ENCODE measurements at regions not wholly inside any gene's neighbourhood (a gene's known extent, or its start where the extent isn't known, plus 50 kb on each side); places are given as distances from the start of the nearest gene placed in this dataset.
A peak's percentile ranks its signal among the peaks of the same experiment; 100 is the strongest.

GRCh38 chr16:72308396-72308795 is 136.4 kb upstream of the PMFBP1 start:
- DNase-seq (ENCODE audit: extremely low read depth in 1 of 11, low read depth in 9 of 11, low spot score in 4 of 11): no peak

DNA sequence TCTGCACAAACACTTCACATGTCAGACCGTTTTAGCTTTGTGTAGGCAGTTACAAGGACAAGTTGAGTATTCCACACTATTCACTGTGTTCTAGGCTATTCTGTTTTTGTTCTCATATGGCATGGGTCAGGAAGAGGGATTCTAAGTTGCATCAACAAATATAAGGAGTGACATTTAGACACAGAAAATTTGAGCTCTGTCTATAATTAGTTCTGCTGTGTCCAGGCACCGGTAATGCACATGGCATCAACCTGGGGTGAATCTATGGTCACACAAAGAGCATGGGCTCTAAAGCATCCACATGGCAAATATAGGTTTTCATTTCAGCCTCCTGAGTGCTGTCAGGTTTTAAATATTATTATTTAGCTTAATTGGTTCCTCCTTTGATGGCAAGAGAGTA is 130.4 kb upstream of the PMFBP1 start:
- DNase-seq (ENCODE audit: extremely low read depth in 1 of 11, low read depth in 9 of 11, low spot score in 4 of 11): no peak

GRCh38 chr16:72301523-72302236 is 129.7 kb upstream of the PMFBP1 start:
- no peak for DNase-seq (ENCODE audit: extremely low read depth in 1 of 11, low read depth in 9 of 11, low spot score in 4 of 11)

DNA sequence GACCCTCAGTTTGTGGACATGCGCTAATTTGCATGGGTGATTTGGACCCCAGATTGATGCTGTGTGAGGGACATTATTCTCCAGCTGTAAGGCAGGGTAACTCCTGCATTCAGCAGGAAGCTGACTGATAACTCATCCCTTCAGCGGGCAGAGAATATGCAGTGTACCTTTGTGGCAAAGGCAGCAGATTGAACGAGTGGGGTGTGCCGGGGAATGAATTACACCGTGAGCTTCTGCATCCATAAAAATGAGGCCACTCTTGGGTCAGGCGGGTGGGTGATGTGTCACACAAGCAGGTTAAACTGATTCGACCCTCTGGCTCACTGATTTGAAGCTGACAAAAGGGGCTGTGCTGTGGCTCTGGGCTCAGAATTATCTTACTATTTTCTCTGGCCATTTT is 128.9 kb upstream of the PMFBP1 start:
- DNase-seq (ENCODE audit: extremely low read depth in 1 of 11, low read depth in 9 of 11, low spot score in 4 of 11): peak in 3 of 11 donors; percentile 3 to 18 (median 4)

DNA sequence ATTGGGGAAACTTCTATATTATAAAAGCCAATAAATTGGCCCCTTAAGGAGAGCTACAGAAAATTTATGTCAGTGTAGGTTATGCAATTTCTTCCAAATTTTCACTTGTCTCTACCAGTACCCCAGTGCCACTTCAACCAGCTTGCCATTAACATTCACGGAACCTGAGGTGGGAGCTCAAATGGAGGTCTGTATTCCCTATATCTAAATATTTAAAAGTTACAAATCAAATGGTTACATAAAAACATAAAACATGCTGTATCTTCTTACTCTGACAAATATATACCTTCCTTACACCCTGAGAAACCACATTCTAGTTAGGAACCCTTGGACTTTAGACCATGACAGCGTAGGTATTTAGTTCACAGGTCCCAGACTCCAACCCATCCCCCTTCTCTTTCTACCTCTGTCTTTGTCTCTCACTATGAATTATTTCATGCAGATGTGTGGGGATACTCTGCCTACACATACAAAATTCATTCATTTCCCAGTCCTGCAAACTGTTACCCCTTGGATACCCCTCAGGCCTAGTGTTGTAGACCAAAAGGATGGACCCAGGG is 127.8 kb upstream of the PMFBP1 start:
- DNase-seq (ENCODE audit: extremely low read depth in 1 of 11, low read depth in 9 of 11, low spot score in 4 of 11): no peak

GRCh38 chr16:72298961-72299360 is 127.0 kb upstream of the PMFBP1 start:
- DNase-seq (ENCODE audit: extremely low read depth in 1 of 11, low read depth in 9 of 11, low spot score in 4 of 11): no peak

GRCh38 chr16:72295914-72296313 is 124.0 kb upstream of the PMFBP1 start:
- DNase-seq (ENCODE audit: extremely low read depth in 1 of 11, low read depth in 9 of 11, low spot score in 4 of 11): no peak

- DNase-seq (ENCODE audit: extremely low read depth in 1 of 11, low read depth in 9 of 11, low spot score in 4 of 11): no peak
Observed at GRCh38 chr16:72291531-72291981, 119.6 kb upstream of the PMFBP1 start.

- DNase-seq (ENCODE audit: extremely low read depth in 1 of 11, low read depth in 9 of 11, low spot score in 4 of 11): no peak
Observed at GRCh38 chr16:72291121-72291520, 119.2 kb upstream of the PMFBP1 start.

- DNase-seq (ENCODE audit: extremely low read depth in 1 of 11, low read depth in 9 of 11, low spot score in 4 of 11): no peak
Observed at GRCh38 chr16:72287649-72288048, 115.7 kb upstream of the PMFBP1 start.

DNA sequence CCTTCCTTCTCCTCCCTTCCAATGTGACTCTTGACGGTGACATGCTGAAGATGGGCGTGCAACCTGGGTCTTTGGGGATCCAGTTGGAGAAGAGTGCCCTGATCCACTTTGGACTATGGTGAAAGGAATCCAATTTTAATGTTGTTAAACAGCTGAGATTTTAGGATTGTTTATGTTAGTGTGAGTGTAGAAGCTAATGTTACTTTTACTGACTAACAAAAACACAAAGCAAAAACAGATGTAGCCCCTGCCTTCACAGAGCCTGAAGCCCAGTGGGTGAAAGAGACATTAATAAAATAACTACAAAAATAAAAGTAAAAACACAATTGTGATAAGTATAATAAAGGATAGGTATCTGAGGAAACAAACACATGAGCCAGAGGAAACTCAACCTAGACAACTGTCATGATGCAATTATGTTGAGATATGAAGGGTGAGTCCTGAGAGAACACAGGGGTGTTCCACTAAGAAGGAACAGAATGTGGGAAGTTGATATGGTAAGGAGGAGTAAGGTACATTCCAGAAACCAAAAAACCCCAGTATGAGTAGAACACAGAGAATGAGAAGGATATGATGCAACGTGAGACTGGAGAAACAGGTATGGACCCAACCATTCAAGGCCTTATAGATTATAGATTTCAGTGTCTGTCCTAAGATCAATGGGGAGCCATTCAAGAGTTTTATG is 115.1 kb upstream of the PMFBP1 start:
- no peak for DNase-seq (ENCODE audit: extremely low read depth in 1 of 11, low read depth in 9 of 11, low spot score in 4 of 11)

GRCh38 chr16:72285728-72286127 is 113.8 kb upstream of the PMFBP1 start:
- DNase-seq (ENCODE audit: extremely low read depth in 1 of 11, low read depth in 9 of 11, low spot score in 4 of 11): no peak

DNA sequence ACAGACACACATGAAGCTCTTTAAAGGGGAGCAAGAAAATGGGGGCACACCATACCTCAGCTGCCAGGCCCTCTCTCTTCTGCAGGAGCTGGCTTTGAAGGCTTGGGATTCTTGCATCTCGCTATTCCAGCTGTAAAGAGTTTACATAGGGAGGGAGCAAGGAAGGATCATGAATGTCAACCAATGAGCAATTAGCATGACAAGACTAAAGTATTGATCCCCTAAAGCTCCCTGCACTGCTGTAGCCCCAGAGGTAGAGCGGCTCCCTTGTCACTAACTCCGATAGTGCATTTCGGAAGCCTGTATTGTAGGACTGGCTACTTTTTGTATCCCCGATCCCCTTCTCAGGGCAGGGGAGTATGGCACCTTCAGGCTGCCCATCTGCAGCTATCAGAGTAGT is 113.4 kb upstream of the PMFBP1 start:
- no peak for DNase-seq (ENCODE audit: extremely low read depth in 1 of 11, low read depth in 9 of 11, low spot score in 4 of 11)

DNA sequence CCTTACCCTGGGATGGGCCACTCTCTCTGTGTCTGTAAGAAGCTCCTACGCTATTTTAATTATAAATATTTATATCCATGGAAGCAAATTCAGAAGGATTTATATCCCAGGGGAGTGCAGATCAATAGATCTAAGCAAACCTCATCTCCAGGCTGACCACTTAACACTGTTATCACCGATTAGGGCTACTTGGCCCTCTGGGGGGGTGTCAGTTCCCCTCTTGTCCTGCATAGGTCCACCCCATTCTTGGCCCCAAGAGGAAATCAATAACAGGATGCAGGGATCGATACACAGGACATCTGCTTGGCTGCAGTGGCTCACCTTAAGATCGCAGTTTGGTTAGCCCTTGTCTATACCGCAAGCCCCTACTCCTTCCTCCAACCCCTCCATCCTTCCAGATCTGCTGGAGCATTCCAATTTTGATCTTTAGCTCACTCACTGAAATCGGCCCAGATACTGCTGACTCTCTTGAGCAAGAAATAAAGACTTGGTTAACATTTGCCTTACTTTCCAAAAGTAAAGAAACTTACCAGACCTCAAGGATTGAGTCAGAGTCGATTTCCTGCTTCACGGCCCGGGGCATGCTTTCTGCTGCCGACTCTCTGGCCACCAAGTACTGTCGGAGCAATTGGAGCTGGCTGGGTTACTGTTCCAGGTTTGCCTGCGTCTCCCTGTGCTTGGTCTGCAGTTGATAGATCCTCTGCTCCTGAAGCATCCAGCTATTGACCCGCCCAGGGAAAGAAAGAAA is 112.3 kb upstream of the PMFBP1 start:
- no peak for DNase-seq (ENCODE audit: extremely low read depth in 1 of 11, low read depth in 9 of 11, low spot score in 4 of 11)

DNA sequence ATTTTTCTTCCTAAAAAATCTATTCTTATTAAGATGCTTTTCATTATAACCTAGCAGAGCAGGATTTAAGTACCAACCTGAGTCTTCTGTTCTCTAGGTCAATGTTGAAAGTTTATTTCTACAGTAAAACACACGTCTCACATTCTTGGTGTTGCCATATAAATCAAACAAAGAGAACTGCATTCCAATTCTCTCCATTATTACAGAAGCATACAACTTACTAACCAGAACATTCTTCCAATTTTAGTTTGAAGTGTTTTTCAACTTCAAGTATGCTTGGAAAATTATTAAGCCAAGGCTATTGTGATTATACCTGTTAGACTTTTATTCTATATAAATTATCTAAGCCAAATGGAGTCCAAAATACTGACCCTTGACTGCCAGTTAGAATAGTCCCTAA is 110.4 kb upstream of the PMFBP1 start:
- no peak for DNase-seq (ENCODE audit: extremely low read depth in 1 of 11, low read depth in 9 of 11, low spot score in 4 of 11)

DNA sequence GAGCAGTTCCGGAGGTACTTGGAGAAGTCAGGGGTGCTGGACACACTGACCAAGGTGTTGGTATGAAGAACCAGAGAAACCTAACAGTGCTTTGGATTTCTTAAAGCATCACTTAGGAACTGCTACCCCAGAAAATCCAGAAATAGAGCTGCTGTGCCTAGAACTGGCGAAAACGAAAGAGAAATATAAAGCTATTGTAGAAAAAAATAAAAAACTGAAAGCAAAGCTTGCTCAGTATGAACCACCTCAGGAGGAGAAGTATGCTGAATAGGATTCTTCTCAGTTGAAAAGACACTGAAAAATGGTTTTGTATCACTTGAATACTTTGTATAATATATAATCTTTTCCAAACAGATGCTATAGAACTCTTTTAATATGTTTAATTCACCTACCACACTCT is 106.3 kb upstream of the PMFBP1 start:
- DNase-seq (ENCODE audit: extremely low read depth in 1 of 11, low read depth in 9 of 11, low spot score in 4 of 11): no peak

DNA sequence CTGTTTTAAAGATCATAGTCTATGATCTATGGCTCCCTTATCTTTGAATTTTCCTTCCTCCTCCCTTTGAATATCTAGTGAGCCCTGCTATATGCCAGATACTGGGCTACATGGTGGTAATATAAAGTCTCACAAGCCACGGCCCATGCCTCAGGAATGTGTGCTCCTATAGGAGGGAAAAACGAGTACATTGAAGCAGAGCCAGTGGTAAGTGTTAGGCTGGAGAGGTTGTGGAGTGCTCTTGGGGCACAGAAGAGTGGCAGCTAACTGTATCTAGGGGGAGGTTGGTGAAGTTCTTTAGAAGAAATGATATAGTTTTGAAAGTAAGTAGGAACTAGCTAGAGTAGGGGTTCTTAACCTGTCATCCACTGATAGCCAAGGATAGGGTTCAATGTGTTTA is 105.8 kb upstream of the PMFBP1 start:
- DNase-seq (ENCODE audit: extremely low read depth in 1 of 11, low read depth in 9 of 11, low spot score in 4 of 11): no peak

DNA sequence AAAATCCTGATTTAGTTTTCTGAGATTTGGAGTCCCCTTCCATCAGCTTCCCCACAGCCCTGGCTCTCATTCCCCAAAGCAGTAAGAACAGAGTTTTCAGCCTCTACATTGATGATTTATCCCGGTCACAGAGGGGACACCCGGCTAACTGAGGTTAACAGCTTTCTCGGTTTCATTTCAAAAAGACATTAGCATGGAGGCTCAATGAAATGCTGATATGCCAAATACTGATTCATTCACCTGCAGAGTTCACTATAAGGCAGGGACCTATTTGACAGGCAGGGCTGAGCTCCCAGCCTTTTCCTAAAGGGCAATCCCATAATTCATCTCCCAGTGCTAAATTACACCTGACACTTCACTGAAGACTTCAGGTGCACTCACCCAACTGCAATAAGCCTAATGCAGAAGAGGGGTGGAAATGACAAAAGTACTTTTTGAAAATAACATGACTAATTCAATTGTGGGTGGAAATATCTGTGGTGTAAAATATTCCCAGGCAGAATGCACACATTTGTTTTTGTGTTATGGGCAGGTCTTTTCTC is 99.8 kb upstream of the PMFBP1 start:
- no peak for DNase-seq (ENCODE audit: extremely low read depth in 1 of 11, low read depth in 9 of 11, low spot score in 4 of 11)

DNA sequence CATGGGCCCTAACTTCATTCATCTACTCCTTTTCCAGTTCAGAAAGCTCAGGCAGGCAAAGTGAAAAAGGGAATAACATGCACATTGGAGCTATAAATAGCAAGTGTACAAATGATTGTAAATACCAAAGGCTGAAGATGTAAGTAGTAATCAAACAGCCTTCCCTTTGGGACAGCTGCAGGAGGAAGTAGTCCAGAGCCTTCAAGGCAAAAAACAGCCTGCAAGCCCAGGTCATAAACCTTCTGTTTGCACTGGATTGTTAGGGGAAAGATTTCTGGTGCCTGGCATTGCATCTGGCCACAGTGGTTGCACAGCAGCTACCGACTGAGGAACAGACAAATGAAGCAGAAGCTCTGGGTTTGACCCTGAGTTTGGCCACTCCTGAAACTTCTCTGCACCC is 98.6 kb upstream of the PMFBP1 start:
- no peak for DNase-seq (ENCODE audit: extremely low read depth in 1 of 11, low read depth in 9 of 11, low spot score in 4 of 11)

DNA sequence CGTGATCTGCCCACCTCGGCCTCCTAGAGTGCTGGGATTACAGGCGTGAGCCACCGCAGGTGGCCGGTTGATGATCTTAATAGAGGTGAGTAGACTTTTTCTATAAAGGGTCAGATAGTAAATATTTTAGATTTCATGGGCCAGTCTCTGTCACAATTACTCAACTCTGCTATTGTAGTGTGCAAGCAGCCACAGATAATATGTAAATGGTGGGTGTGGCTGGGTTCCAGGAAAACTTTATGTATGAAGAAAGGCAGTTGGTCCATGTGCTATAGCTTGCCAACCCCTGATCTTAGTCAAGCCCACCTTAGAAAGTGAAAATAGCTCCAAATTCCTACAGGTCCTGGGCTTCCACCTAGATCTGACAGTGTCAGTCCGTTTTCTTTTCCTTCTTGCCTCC is 94.9 kb upstream of the PMFBP1 start:
- no peak for DNase-seq (ENCODE audit: extremely low read depth in 1 of 11, low read depth in 9 of 11, low spot score in 4 of 11)

All from renal cortex interstitium (tissue), 11 donors.